DOHH2 (cell line): ENCODE measurements at regions not wholly inside any gene's neighbourhood (a gene's known extent, or its start where the extent isn't known, plus 50 kb on each side); places are given as distances from the start of the nearest gene placed in this dataset.

Source experiments
- H3F3A ChIP-seq: fragments of 200-600 bp; sonication (generic), shearing (Covaris generic); 2 replicates; pipeline ENCODE4 v1.6.0; 2016; ENCODE audit warnings: antibody characterized with exemption, mild to moderate bottlenecking; ENCODE audit not compliant: control insufficient read depth, insufficient read depth
- H3K27ac ChIP-seq: fragments of 200-600 bp; sonication (generic); 2 replicates; pipeline ENCODE4 v1.5.1; 2014; ENCODE audit warnings: low read depth, mild to moderate bottlenecking, low read length, moderate library complexity
- H3K27me3 ChIP-seq: fragments of 200-600 bp; sonication (generic); 2 replicates; pipeline ENCODE4 v1.6.1; 2014; ENCODE audit warnings: mild to moderate bottlenecking, low read length, mixed read lengths; ENCODE audit not compliant: control insufficient read depth
- H3K36me3 ChIP-seq: fragments of 200-600 bp; sonication (generic); 2 replicates; pipeline ENCODE4 v1.6.1; 2014; ENCODE audit warnings: mild to moderate bottlenecking, low read length, moderate library complexity, mixed read lengths; ENCODE audit not compliant: control insufficient read depth
- H3K4me1 ChIP-seq: fragments of 200-600 bp; sonication (generic); 2 replicates; pipeline ENCODE4 v1.6.1; 2014; ENCODE audit warnings: mild to moderate bottlenecking, low read length, mixed read lengths; ENCODE audit not compliant: control insufficient read depth
- H3K4me2 ChIP-seq: fragments of 200-600 bp; sonication (generic); 2 replicates; pipeline ENCODE4 v1.6.0; 2014; ENCODE audit warnings: mild to moderate bottlenecking, low read length, moderate library complexity
- H3K4me3 ChIP-seq: fragments of 200-600 bp; sonication (generic); 2 replicates; pipeline ENCODE4 v1.5.1; 2014; ENCODE audit warnings: mild to moderate bottlenecking, low read length, mixed read lengths
- H3K79me2 ChIP-seq: fragments of 200-600 bp; sonication (generic); 2 replicates; pipeline ENCODE4 v1.6.1; 2014; ENCODE audit warnings: mild to moderate bottlenecking, low read length, mixed read lengths; ENCODE audit not compliant: control insufficient read depth
- H3K9me2 ChIP-seq: fragments of 200-600 bp; sonication (generic); replicated peaks from 2 replicates; pipeline ENCODE4 v1.6.1; 2014; ENCODE audit warnings: mild to moderate bottlenecking, low read length, mixed read lengths; ENCODE audit not compliant: control insufficient read depth
- H3K9me3 ChIP-seq: fragments of 200-600 bp; sonication (generic); 2 replicates; pipeline ENCODE4 v1.6.1; 2014; ENCODE audit warnings: antibody characterized with exemption, low read length, mixed read lengths; ENCODE audit not compliant: control insufficient read depth, insufficient read depth
- H4K20me1 ChIP-seq: fragments of 200-600 bp; sonication (generic); 2 replicates; pipeline ENCODE4 v1.6.0; 2014; ENCODE audit warnings: low read depth, mild to moderate bottlenecking, antibody characterized with exemption, low read length, moderate library complexity; ENCODE audit not compliant: control insufficient read depth, insufficient read depth
- CTCF ChIP-seq: fragments of 200-600 bp; sonication (generic); IDR thresholded peaks from one replicate; pipeline ENCODE4 v1.5.1; 2014; ENCODE audit warnings: antibody characterized with exemption, mild to moderate bottlenecking, low read depth, low read length; ENCODE audit not compliant: poor library complexity, severe bottlenecking
- EZH2phosphoT487 ChIP-seq: fragments of 200-600 bp; sonication (generic); IDR thresholded peaks from 2 replicates; pipeline ENCODE4 v1.6.1; 2017; ENCODE audit warnings: borderline replicate concordance, mild to moderate bottlenecking, antibody characterized with exemption, low read length, moderate library complexity, mixed read lengths

- TF ChIP-seq EZH2phosphoT487 (no peak), CTCF (no peak)
- H3K9me3 ChIP-seq: no peaks in the 10 kb centered on the region
- H3K4me3 ChIP-seq: no peak overlapping the region
- no peaks in the 10 kb centered on the region for H3K79me2 ChIP-seq
- no peak overlapping the region for H3K4me2 ChIP-seq
- H3K9me2 ChIP-seq: no peaks in the 10 kb centered on the region; the same call in 1 of the 2 replicates
- no peak overlapping the region for H3K27ac ChIP-seq
- H4K20me1 ChIP-seq: no peaks in the 10 kb centered on the region
- H3F3A ChIP-seq: peaks cover 9% of the 10 kb centered on the region
- H3K4me1 ChIP-seq: peaks cover 58% of the 10 kb centered on the region
- H3K36me3 ChIP-seq: no peaks in the 10 kb centered on the region
- H3K27me3 ChIP-seq: no peaks in the 10 kb centered on the region
Measured at GRCh38 chr3:40975711-40976121, 223.6 kb upstream of the CTNNB1 start.

- Histone ChIP-seq H3K9me2 (no peaks in the 10 kb centered on the region; the same call in 1 of the 2 replicates), H3K4me1 (peaks cover 53% of the 10 kb centered on the region), H4K20me1 (no peaks in the 10 kb centered on the region), H3K4me3 (no peak overlapping the region), H3K27me3 (no peaks in the 10 kb centered on the region), H3K27ac (no peak overlapping the region), H3K9me3 (no peaks in the 10 kb centered on the region), H3F3A (peaks cover 9% of the 10 kb centered on the region), H3K79me2 (no peaks in the 10 kb centered on the region), H3K4me2 (no peak overlapping the region), H3K36me3 (no peaks in the 10 kb centered on the region)
- TF ChIP-seq CTCF (no peak), EZH2phosphoT487 (no peak)
Measured at GRCh38 chr3:40976241-40976640, 223.1 kb upstream of the CTNNB1 start.

GRCh38 chr3:40978442-40978841 lies 220.9 kb upstream of the CTNNB1 start:
- Histone ChIP-seq H3K4me3 (no peak overlapping the region), H3K27me3 (no peaks in the 10 kb centered on the region), H3K36me3 (no peaks in the 10 kb centered on the region), H3K9me2 (no peaks in the 10 kb centered on the region), H3K4me1 (peaks cover 31% of the 10 kb centered on the region), H3F3A (no peaks in the 10 kb centered on the region), H3K27ac (no peak overlapping the region), H4K20me1 (no peaks in the 10 kb centered on the region), H3K4me2 (no peak overlapping the region), H3K9me3 (no peaks in the 10 kb centered on the region), H3K79me2 (no peaks in the 10 kb centered on the region)
- TF ChIP-seq EZH2phosphoT487 (no peak), CTCF (no peak)
